ENCODE measurements at regions not wholly inside any gene's neighbourhood (a gene's known extent, or its start where the extent isn't known, plus 50 kb on each side); places are given as distances from the start of the nearest gene placed in this dataset.
"Not testable (repeated sequence)": the region's sequence is repeated elsewhere in the genome, so short reads cannot be mapped to it uniquely, and the experiment has no call there.

- DNase-seq (ENCODE audit: low read depth), result no peak
- TF ChIP-seq, protein P1, sequence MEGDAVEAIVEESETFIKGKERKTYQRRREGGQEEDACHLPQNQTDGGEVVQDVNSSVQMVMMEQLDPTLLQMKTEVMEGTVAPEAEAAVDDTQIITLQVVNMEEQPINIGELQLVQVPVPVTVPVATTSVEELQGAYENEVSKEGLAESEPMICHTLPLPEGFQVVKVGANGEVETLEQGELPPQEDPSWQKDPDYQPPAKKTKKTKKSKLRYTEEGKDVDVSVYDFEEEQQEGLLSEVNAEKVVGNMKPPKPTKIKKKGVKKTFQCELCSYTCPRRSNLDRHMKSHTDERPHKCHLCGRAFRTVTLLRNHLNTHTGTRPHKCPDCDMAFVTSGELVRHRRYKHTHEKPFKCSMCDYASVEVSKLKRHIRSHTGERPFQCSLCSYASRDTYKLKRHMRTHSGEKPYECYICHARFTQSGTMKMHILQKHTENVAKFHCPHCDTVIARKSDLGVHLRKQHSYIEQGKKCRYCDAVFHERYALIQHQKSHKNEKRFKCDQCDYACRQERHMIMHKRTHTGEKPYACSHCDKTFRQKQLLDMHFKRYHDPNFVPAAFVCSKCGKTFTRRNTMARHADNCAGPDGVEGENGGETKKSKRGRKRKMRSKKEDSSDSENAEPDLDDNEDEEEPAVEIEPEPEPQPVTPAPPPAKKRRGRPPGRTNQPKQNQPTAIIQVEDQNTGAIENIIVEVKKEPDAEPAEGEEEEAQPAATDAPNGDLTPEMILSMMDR (IDR thresholded peaks at IDR 0.05; ENCODE audit: control insufficient read depth, extremely low read depth, insufficient read depth), result no peak
These were observed 128.2 kb upstream of the SLC44A1 start for GRCh38 chr9:105116052-105116868.

DNA sequence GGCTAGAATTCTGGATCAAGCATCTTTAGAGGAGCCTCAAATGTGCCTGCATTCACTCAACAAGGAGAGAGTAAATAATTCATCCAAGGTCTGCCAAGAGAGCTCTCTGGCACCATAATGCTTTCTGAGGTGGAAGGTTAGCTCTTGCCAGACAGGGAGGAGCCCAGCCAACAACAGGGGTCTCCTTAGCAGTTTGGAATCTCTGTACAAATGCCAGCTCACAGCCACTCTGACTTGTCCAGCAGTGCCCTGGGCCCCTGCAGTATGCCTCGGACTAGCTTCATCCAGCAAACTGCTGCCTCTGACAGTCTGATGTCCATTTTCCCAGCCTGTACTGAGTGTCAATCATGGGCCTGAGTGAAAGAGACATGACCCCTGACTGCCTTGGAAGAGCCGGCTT, 127.2 kb upstream of the SLC44A1 start:
- no peak for DNase-seq (ENCODE audit: low read depth)
- H3K4me3 ChIP-seq (ENCODE audit: low read depth, low read length), result no peak overlapping the region
- TF ChIP-seq, protein P1 (IDR thresholded peaks at IDR 0.05; ENCODE audit: control insufficient read depth, extremely low read depth, insufficient read depth), result no peak

More at GRCh38 chr9:105116052-105116868, 128.2 kb upstream of the SLC44A1 start:
- H3K4me3 ChIP-seq (ENCODE audit: low read depth, low read length), result no peak overlapping the region

DNA sequence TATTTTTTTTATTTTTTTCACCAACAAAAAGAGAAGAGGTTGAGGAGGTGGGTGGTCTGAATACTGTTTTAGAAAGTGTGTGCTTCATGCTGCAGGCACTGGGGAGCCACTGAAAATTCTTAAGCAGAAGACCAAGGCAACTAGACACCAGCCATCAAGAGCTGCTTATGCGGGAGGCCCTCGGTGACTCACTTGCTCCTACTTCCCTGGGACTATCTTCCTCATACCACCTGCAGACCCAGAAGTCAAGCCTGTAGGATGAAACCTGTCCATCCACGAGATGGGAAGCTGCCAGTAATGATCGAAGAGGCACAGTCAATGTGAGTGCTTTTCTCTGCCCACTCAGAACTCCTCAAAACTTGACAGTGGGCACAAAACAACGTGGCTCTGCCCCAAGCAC, 125.8 kb upstream of the SLC44A1 start:
- DNase-seq (ENCODE audit: low read depth), result no peak
- TF ChIP-seq, protein P1 (IDR thresholded peaks at IDR 0.05; ENCODE audit: control insufficient read depth, extremely low read depth, insufficient read depth), result no peak
- H3K4me3 ChIP-seq (ENCODE audit: low read depth, low read length), result no peak overlapping the region

DNA sequence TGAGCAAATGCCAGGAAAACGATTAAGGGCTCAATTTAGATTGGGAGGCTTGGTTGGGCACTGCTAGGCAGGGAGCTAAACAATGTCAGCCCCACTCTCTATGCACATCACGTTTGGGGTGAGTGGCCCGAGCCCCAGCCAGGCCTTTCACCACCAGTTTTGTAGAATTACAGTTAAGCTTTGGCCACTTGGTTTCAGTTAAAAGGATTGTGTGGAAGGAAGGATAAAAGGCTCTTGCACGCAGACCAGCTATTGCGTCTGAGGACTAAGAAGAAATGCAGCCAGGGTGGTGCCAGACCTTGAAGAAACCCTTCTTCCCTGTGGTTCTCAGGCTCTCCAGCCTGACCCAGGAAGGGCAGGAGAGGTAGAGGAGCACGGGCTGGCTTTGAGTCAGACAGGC, 125.3 kb upstream of the SLC44A1 start:
- no peak overlapping the region for H3K4me3 ChIP-seq (ENCODE audit: low read depth, low read length)
- no peak for DNase-seq (ENCODE audit: low read depth)
- TF ChIP-seq, protein P1 (IDR thresholded peaks at IDR 0.05; ENCODE audit: control insufficient read depth, extremely low read depth, insufficient read depth), result no peak

DNA sequence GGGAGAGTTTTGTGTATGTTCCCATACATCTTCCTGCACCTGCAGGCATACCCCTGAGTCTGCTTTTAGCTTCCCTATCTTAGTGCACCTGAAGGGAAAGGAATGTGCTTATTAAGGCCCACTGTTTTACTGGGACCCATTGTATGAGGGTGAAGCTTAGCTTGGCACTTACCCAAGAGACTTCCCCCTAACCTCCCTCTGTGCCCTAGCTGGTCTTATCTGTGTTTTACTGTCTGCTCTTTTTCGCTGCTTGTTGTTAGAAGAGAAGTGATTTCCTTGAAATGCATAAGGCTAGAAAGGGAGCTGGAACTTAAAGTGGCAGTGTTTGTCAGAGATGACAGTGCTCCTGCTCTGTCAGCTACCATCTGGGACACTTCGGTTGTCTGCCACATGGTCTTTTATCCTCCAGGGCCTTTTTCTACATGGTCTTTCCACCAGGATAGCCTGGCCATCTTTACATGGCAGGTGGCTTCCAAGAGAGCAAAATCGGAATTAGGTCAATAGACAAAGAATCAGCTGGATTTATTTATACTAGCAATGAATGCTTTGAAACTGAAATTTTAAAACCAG, 122.5 kb upstream of the SLC44A1 start:
- no peak overlapping the region for H3K4me3 ChIP-seq (ENCODE audit: low read depth, low read length)
- TF ChIP-seq, protein P1 (IDR thresholded peaks at IDR 0.05; ENCODE audit: control insufficient read depth, extremely low read depth, insufficient read depth), result no peak
- no peak for DNase-seq (ENCODE audit: low read depth)

DNA sequence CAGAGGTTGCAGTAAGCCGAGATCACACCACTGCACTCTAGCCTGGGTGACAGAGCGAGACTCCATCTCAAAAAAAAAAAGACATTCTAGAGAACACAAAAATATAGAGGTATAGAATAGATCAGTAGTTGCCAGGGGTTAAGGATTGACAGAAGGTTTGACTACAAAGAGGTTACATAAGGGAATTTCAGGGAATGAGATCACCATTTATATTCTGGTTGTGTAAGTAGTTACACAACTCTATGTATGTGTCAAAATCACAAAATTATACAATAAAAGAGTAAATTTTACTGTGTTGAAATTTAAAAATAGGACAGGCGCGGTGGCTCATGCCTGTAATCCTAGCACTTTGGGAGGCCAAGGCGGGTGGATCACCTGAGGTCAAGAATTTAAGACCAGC, 119.9 kb upstream of the SLC44A1 start:
- not testable (repeated sequence) for DNase-seq (ENCODE audit: low read depth); H3K4me3 ChIP-seq (ENCODE audit: low read depth, low read length)

DNA sequence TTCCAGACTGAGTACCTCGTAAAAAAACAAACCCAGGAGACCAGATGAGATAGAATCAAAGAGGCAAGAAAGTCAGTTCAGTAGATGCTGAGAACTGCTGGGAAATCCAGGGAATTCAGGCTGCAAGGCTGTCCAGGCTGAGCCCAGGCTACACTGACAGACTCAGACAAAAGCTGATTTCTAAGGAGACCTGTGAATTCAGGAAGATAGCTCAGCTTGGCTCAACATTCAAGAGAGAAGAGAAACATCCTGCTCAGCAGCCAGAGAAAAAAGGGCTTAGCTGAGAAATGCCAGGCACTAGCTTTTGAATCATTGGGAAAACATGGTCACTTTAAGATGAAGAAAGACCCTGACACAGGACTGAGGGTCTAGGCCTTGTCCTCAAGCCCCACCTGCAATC, 118.2 kb upstream of the SLC44A1 start:
- H3K4me3 ChIP-seq (ENCODE audit: low read depth, low read length), result no peak overlapping the region
- TF ChIP-seq, protein P1 (IDR thresholded peaks at IDR 0.05; ENCODE audit: control insufficient read depth, extremely low read depth, insufficient read depth), result no peak
- no peak for DNase-seq (ENCODE audit: low read depth)

All from LNCaP clone FGC (cell line).